RPMI7951 (cell line): ENCODE measurements at regions not wholly inside any gene's neighbourhood (a gene's known extent, or its start where the extent isn't known, plus 50 kb on each side); places are given as distances from the start of the nearest gene placed in this dataset.
A peak's percentile ranks its signal among the peaks of the same experiment; 100 is the strongest.
"Not testable (repeated sequence)": the region's sequence is repeated elsewhere in the genome, so short reads cannot be mapped to it uniquely, and the experiment has no call there.

Source experiments
- DNase-seq: peaks from one replicate; pipeline ENCODE4 v3.0.0-alpha.2; 2012; ENCODE audit warnings: low read depth

GRCh38 chr20:10109641-10110040 is 74.9 kb downstream of the ANKEF1 start:
- DNase-seq: peak; percentile 50

GRCh38 chr20:10110151-10110550 is 75.4 kb downstream of the ANKEF1 start:
- peak; percentile 94 for DNase-seq

- peak; percentile 48 for DNase-seq
Measured at GRCh38 chr20:10111139-10111958, 76.6 kb downstream of the ANKEF1 start.

- DNase-seq: no peak
Measured at GRCh38 chr20:10111959-10112250, 77.1 kb downstream of the ANKEF1 start.

- peak; percentile 97 for DNase-seq
Measured at GRCh38 chr20:10113746-10114145, 79.0 kb downstream of the ANKEF1 start.

GRCh38 chr20:10114598-10114997 is 79.8 kb downstream of the ANKEF1 start:
- DNase-seq: no peak

- peak; percentile 99 for DNase-seq
Measured at GRCh38 chr20:10115021-10115420, 80.2 kb downstream of the ANKEF1 start.

- no peak for DNase-seq
Measured at GRCh38 chr20:10119336-10119735, 84.5 kb downstream of the ANKEF1 start.

- DNase-seq: not testable (repeated sequence)
Measured at GRCh38 chr20:10124883-10125282, 90.1 kb downstream of the ANKEF1 start.

GRCh38 chr20:10125757-10126156 is 91.0 kb downstream of the ANKEF1 start:
- DNase-seq: peak; percentile 65

- no peak for DNase-seq
Measured at GRCh38 chr20:10129749-10130148, 88.9 kb upstream of the SNAP25 start.

GRCh38 chr20:10131732-10132345 is 86.8 kb upstream of the SNAP25 start:
- peak; percentile 89 for DNase-seq

- DNase-seq: peak; percentile 67
Measured at GRCh38 chr20:10132387-10132786, 86.2 kb upstream of the SNAP25 start.

GRCh38 chr20:10133532-10133931 is 85.1 kb upstream of the SNAP25 start:
- no peak for DNase-seq

GRCh38 chr20:10134176-10134575 is 84.5 kb upstream of the SNAP25 start:
- no peak for DNase-seq

- no peak for DNase-seq
Measured at GRCh38 chr20:10135438-10135837, 83.2 kb upstream of the SNAP25 start.

- DNase-seq: no peak
Measured at GRCh38 chr20:10137032-10137431, 81.6 kb upstream of the SNAP25 start.

GRCh38 chr20:10137533-10137932 is 81.1 kb upstream of the SNAP25 start:
- no peak for DNase-seq

- no peak for DNase-seq
Measured at GRCh38 chr20:10157549-10157948, 61.1 kb upstream of the SNAP25 start.

GRCh38 chr20:10167040-10167439 is 51.6 kb upstream of the SNAP25 start:
- no peak for DNase-seq

GRCh38 chr20:10167594-10167993 is 51.0 kb upstream of the SNAP25 start:
- no peak for DNase-seq
